Cardiac fibroblast (primary cell): ENCODE measurements at regions not wholly inside any gene's neighbourhood (a gene's known extent, or its start where the extent isn't known, plus 50 kb on each side); places are given as distances from the start of the nearest gene placed in this dataset.

Source experiments
- DNase-seq, 2 donors: peaks; one replicate each; pipeline versions ENCODE4 v3.0.0 to v3.0.0-alpha.2; 2010; ENCODE audit warnings: low read depth in 2 of 2
- H3K4me3 ChIP-seq, 2 donors: replicated peaks in 1 of 2; 1 replicate in 1 of 2; 2 replicates in 1 of 2; pipeline ENCODE4 v1.5.1; 2011; ENCODE audit warnings: low read depth in 2 of 2, low read length in 2 of 2, mild to moderate bottlenecking in 2 of 2, moderate library complexity in 1 of 2
- TF ChIP-seq, protein P1 (sequence below): IDR thresholded peaks from one replicate; pipeline ENCODE4 v1.5.1; 2011; ENCODE audit warnings: low read depth, mild to moderate bottlenecking, low read length, inconsistent platforms

GRCh38 chr4:126479709-126480108, 1153.0 kb upstream of the INTU start:
- H3K4me3 ChIP-seq: no peak overlapping the region
- TF ChIP-seq, protein P1, sequence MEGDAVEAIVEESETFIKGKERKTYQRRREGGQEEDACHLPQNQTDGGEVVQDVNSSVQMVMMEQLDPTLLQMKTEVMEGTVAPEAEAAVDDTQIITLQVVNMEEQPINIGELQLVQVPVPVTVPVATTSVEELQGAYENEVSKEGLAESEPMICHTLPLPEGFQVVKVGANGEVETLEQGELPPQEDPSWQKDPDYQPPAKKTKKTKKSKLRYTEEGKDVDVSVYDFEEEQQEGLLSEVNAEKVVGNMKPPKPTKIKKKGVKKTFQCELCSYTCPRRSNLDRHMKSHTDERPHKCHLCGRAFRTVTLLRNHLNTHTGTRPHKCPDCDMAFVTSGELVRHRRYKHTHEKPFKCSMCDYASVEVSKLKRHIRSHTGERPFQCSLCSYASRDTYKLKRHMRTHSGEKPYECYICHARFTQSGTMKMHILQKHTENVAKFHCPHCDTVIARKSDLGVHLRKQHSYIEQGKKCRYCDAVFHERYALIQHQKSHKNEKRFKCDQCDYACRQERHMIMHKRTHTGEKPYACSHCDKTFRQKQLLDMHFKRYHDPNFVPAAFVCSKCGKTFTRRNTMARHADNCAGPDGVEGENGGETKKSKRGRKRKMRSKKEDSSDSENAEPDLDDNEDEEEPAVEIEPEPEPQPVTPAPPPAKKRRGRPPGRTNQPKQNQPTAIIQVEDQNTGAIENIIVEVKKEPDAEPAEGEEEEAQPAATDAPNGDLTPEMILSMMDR: no peak
- no peak for DNase-seq

DNA sequence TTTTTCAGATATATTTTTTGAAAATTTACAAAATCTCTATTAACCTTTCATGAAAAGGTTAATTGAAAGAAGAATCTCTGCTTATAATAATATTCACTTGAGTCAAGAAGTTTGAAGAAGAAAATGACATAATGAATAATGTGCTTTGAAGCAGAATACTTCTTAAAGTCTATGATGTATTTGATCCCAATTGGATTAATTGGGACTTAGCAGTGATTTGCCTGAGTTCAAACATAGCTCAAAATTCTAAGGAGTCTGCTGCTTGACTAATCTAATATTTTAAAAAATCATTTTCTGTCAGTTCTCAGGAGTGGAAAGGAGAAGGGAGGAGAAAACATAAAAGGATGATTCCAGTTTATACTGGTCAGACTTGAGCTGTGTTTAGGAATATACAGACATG, 1150.4 kb upstream of the INTU start:
- DNase-seq: no peak
- no peak overlapping the region for H3K4me3 ChIP-seq
- TF ChIP-seq, protein P1: no peak

GRCh38 chr4:126486377-126486776, 1146.4 kb upstream of the INTU start:
- DNase-seq: no peak
- TF ChIP-seq, protein P1: no peak
- H3K4me3 ChIP-seq: no peak overlapping the region

DNA sequence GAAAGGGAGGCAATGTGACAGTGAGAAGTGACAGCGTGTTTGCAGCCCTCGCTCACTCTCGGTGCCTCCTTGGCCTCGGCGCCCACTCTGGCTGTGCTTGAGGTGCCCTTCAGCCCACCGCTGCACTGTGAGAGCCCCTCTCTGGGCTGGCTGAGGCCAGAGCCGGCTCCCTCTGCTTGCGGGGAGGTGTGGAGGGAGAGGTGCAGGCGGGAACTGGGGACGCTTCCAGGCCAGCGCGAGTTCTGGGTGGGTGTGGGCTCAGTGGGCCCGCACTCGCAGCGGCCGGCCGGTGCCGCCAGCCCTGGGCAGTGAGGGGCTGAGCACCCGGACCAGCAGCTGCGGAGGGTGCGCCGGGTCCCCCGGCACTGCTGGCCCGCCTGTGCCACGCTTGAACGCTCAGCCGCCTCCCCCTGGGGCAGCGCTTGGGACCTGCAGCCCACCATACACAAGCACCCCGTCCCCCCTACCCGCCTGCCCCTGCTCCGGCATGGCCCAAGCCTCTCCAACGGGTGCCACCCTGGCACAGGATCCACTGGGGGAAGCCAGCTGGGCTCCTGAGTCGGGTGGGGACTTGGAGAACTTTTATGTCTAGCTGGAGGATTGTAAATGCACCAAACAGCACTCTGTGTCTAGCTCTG, 1142.8 kb upstream of the INTU start:
- DNase-seq: no peak
- H3K4me3 ChIP-seq: no peak overlapping the region
- TF ChIP-seq, protein P1: no peak

- TF ChIP-seq, protein P1: no peak
Observed at GRCh38 chr4:126495163-126495752, 1137.5 kb upstream of the INTU start.

GRCh38 chr4:126512979-126513378, 1119.8 kb upstream of the INTU start:
- DNase-seq: no peak
- no peak overlapping the region for H3K4me3 ChIP-seq
- TF ChIP-seq, protein P1: no peak

More at GRCh38 chr4:126495163-126495752, 1137.5 kb upstream of the INTU start:
- H3K4me3 ChIP-seq: no peak overlapping the region
- no peak for DNase-seq
